ENCODE measurements at regions not wholly inside any gene's neighbourhood (a gene's known extent, or its start where the extent isn't known, plus 50 kb on each side); places are given as distances from the start of the nearest gene placed in this dataset.
"Not testable (repeated sequence)": the region's sequence is repeated elsewhere in the genome, so short reads cannot be mapped to it uniquely, and the experiment has no call there.

DNA sequence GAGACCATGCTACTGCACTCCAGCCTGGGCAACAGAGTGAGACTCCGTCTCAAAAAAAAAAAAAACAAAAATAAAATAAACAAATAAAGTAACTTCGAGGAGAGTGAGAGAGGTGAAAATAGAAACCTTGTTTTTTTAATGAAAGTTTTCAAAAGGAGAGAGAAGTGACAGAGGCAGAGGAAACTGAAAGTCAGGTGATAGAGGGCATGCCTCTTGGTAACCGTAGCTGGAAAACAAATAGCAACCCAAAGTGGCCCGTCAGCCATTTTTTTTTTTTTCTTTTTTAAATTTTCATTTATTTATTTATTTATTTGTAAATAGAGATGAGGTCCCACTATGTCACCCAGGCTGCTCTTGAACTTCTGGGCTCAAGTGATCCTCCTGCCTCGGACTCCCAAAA is 347.0 kb downstream of the SRGAP2C start:
- H3K36me3 ChIP-seq (ENCODE audit: control insufficient read depth, insufficient read depth, low read length); H3K4me3 ChIP-seq (replicated peaks in 1 of 4; ENCODE audit: control extremely low read depth in 1 of 4, insufficient read depth in 1 of 4, low read depth in 3 of 4, low read length in 4 of 4); H4K20me1 ChIP-seq (ENCODE audit: control insufficient read depth, extremely low read depth, insufficient read depth, low read length); H3K9ac ChIP-seq (ENCODE audit: insufficient read depth, low read length); DNase-seq (ENCODE audit: low read depth in 2 of 2); H3K79me2 ChIP-seq (ENCODE audit: control insufficient read depth, insufficient read depth, low read length); H3K4me1 ChIP-seq (ENCODE audit: control insufficient read depth, extremely low read depth, insufficient read depth, low read length); H2AFZ ChIP-seq (ENCODE audit: low read length); H3K9me3 ChIP-seq (ENCODE audit: control insufficient read depth, insufficient read depth, low read depth, low read length); H3K27ac ChIP-seq (ENCODE audit: insufficient read depth, low read length); H3K27me3 ChIP-seq (ENCODE audit: control insufficient read depth, insufficient read depth, low read length); H3K4me2 ChIP-seq (ENCODE audit: extremely low read depth, insufficient read depth, low read length): not testable (repeated sequence)

DNA sequence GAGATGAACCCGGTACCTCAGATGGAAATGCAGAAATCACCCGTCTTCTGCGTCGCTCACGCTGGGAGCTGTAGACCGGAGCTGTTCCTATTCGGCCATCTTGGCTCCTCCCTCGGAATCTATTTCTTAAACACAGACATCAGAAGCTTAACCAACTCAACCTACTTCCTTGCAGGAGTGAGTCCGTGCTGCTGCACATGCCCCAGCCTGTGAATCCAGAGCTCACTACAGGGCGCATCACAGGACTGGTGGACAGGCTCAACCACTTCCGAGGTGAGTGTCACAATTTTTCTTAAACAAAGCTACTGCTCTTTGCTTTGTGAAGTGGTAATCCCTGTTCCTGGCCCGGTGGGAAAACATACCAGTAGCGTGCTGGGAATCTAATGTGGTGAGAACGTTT is 353.4 kb downstream of the SRGAP2C start:
- not testable (repeated sequence) for H3K4me1 ChIP-seq (ENCODE audit: control insufficient read depth, extremely low read depth, insufficient read depth, low read length); DNase-seq (ENCODE audit: low read depth in 2 of 2); H3K9me3 ChIP-seq (ENCODE audit: control insufficient read depth, insufficient read depth, low read depth, low read length); H3K27ac ChIP-seq (ENCODE audit: insufficient read depth, low read length); H3K36me3 ChIP-seq (ENCODE audit: control insufficient read depth, insufficient read depth, low read length); H2AFZ ChIP-seq (ENCODE audit: low read length); H3K4me2 ChIP-seq (ENCODE audit: extremely low read depth, insufficient read depth, low read length); H3K27me3 ChIP-seq (ENCODE audit: control insufficient read depth, insufficient read depth, low read length); H4K20me1 ChIP-seq (ENCODE audit: control insufficient read depth, extremely low read depth, insufficient read depth, low read length); H3K79me2 ChIP-seq (ENCODE audit: control insufficient read depth, insufficient read depth, low read length); H3K4me3 ChIP-seq (replicated peaks in 1 of 4; ENCODE audit: control extremely low read depth in 1 of 4, insufficient read depth in 1 of 4, low read depth in 3 of 4, low read length in 4 of 4); H3K9ac ChIP-seq (ENCODE audit: insufficient read depth, low read length)

DNA sequence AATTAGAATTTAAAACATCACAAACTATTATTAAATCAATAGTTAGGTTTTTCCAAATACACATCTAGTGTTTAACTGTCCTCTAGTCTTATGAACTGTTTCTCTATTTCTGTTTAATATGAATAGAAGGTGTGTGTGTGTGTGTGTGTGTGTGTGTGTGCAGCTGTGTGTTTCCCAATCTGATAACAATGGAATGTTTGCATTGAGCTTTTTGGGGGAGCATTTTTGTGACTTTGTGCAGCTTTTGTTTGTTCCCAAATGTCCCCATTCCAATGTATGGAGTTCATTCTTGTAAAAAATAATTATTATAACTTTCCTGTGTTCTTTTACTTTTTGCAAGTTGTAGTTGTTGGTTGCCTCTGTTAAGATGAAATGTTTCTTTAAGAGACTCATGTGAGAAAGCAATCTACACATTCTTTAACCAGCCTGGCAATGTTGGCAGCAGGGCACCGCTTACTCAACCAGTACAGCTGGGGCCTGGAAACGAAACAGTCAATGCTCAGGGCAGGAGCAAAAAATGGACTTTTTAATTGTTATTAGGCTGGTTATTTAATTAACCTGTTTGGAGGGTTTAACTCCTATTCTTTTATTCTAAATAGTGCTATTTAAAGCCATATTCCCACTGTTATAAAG is 354.3 kb downstream of the SRGAP2C start:
- Histone ChIP-seq H3K9me3 (ENCODE audit: control insufficient read depth, insufficient read depth, low read depth, low read length) (no peaks in the 10 kb centered on the region), H3K27me3 (ENCODE audit: control insufficient read depth, insufficient read depth, low read length) (no peaks in the 10 kb centered on the region), H4K20me1 (ENCODE audit: control insufficient read depth, extremely low read depth, insufficient read depth, low read length) (no peaks in the 10 kb centered on the region), H3K79me2 (ENCODE audit: control insufficient read depth, insufficient read depth, low read length) (no peaks in the 10 kb centered on the region), H3K27ac (ENCODE audit: insufficient read depth, low read length) (no peak overlapping the region), H3K4me2 (ENCODE audit: extremely low read depth, insufficient read depth, low read length) (no peak overlapping the region), H3K4me1 (ENCODE audit: control insufficient read depth, extremely low read depth, insufficient read depth, low read length) (no peaks in the 10 kb centered on the region), H2AFZ (ENCODE audit: low read length) (no peak overlapping the region), H3K9ac (ENCODE audit: insufficient read depth, low read length) (no peak overlapping the region), H3K4me3 (replicated peaks in 1 of 4; ENCODE audit: control extremely low read depth in 1 of 4, insufficient read depth in 1 of 4, low read depth in 3 of 4, low read length in 4 of 4) (no peak overlapping the region), H3K36me3 (ENCODE audit: control insufficient read depth, insufficient read depth, low read length) (no peaks in the 10 kb centered on the region)
- no peak for DNase-seq (ENCODE audit: low read depth in 2 of 2)
- no peak for TF ChIP-seq CTCF (conservative IDR thresholded peaks at IDR 0.05 in 1 of 2, IDR thresholded peaks at IDR 0.05 in 1 of 2; ENCODE audit: low read depth in 1 of 2, low read length in 2 of 2)
- TF ChIP-seq EZH2 (IDR thresholded peaks at IDR 0.05; ENCODE audit: low read length, missing control alignments): no peak

- not testable (repeated sequence) for H2AFZ ChIP-seq (ENCODE audit: low read length); H3K4me2 ChIP-seq (ENCODE audit: extremely low read depth, insufficient read depth, low read length); H3K9ac ChIP-seq (ENCODE audit: insufficient read depth, low read length); H3K79me2 ChIP-seq (ENCODE audit: control insufficient read depth, insufficient read depth, low read length); H3K9me3 ChIP-seq (ENCODE audit: control insufficient read depth, insufficient read depth, low read depth, low read length); H3K4me3 ChIP-seq (replicated peaks in 1 of 4; ENCODE audit: control extremely low read depth in 1 of 4, insufficient read depth in 1 of 4, low read depth in 3 of 4, low read length in 4 of 4); H3K27me3 ChIP-seq (ENCODE audit: control insufficient read depth, insufficient read depth, low read length); DNase-seq (ENCODE audit: low read depth in 2 of 2); H4K20me1 ChIP-seq (ENCODE audit: control insufficient read depth, extremely low read depth, insufficient read depth, low read length); H3K27ac ChIP-seq (ENCODE audit: insufficient read depth, low read length); H3K4me1 ChIP-seq (ENCODE audit: control insufficient read depth, extremely low read depth, insufficient read depth, low read length); H3K36me3 ChIP-seq (ENCODE audit: control insufficient read depth, insufficient read depth, low read length)
Observed at GRCh38 chr1:121543988-121544387, 359.2 kb downstream of the SRGAP2C start.
